GM19395 (cell line): ENCODE measurements at regions not wholly inside any gene's neighbourhood (a gene's known extent, or its start where the extent isn't known, plus 50 kb on each side); places are given as distances from the start of the nearest gene placed in this dataset.

Source experiments
- ATAC-seq: cut with Tn5 transposase; IDR thresholded peaks from one replicate; pipeline ENCODE4 v1.9.1; 2021; ENCODE audit warnings: mild to moderate bottlenecking, moderate library complexity; ENCODE audit not compliant: unreplicated experiment

- no peak for ATAC-seq
These were observed 87.3 kb downstream of the TMEM100 start for GRCh38 chr17:55635253-55635914.

- no peak for ATAC-seq
These were observed 88.0 kb downstream of the TMEM100 start for GRCh38 chr17:55634702-55635101.

GRCh38 chr17:55632893-55633292, 89.8 kb downstream of the TMEM100 start:
- ATAC-seq, result no peak

GRCh38 chr17:55632236-55632635, 90.4 kb downstream of the TMEM100 start:
- no peak for ATAC-seq

GRCh38 chr17:55629995-55630394, 92.7 kb downstream of the TMEM100 start:
- no peak for ATAC-seq

- ATAC-seq, result peak; percentile 76
These were observed 97.1 kb downstream of the TMEM100 start for GRCh38 chr17:55625521-55625920.

GRCh38 chr17:55624772-55625433, 97.8 kb downstream of the TMEM100 start:
- ATAC-seq, result peak; percentile 66

- no peak for ATAC-seq
These were observed 100.1 kb downstream of the TMEM100 start for GRCh38 chr17:55622547-55622946.

- no peak for ATAC-seq
These were observed 101.7 kb downstream of the TMEM100 start for GRCh38 chr17:55620945-55621344.

- ATAC-seq, result no peak
These were observed 102.6 kb downstream of the TMEM100 start for GRCh38 chr17:55620023-55620422.

- no peak for ATAC-seq
These were observed 105.2 kb downstream of the TMEM100 start for GRCh38 chr17:55617441-55617840.

GRCh38 chr17:55614061-55614460, 102.8 kb upstream of the SMIM36 start:
- ATAC-seq, result no peak

GRCh38 chr17:55612691-55613141, 101.5 kb upstream of the SMIM36 start:
- no peak for ATAC-seq

GRCh38 chr17:55607731-55608341, 96.6 kb upstream of the SMIM36 start:
- ATAC-seq, result no peak

GRCh38 chr17:55606488-55606815, 95.2 kb upstream of the SMIM36 start:
- no peak for ATAC-seq

- ATAC-seq, result no peak
These were observed 94.6 kb upstream of the SMIM36 start for GRCh38 chr17:55605705-55606487.

GRCh38 chr17:55601874-55602364, 90.7 kb upstream of the SMIM36 start:
- no peak for ATAC-seq

GRCh38 chr17:55598495-55598894, 87.2 kb upstream of the SMIM36 start:
- no peak for ATAC-seq

GRCh38 chr17:55588446-55589242, 77.4 kb upstream of the SMIM36 start:
- ATAC-seq, result no peak

GRCh38 chr17:55587608-55588139, 76.4 kb upstream of the SMIM36 start:
- ATAC-seq, result no peak
